Neural cell (in vitro differentiated cells): ENCODE measurements at regions not wholly inside any gene's neighbourhood (a gene's known extent, or its start where the extent isn't known, plus 50 kb on each side); places are given as distances from the start of the nearest gene placed in this dataset.
A peak's percentile ranks its signal among the peaks of the same experiment; 100 is the strongest.

Experiments
- CTCF ChIP-seq: fragments of 450-650 bp; IDR thresholded peaks from 2 replicates; pipeline ENCODE4 v1.5.1; 2014; ENCODE audit warnings: antibody characterized with exemption, mild to moderate bottlenecking, moderate library complexity; ENCODE audit not compliant: poor library complexity, severe bottlenecking
- EP300 ChIP-seq: fragments of 450-650 bp; conservative IDR thresholded peaks from 2 replicates; pipeline ENCODE4 v1.6.1; 2014; ENCODE audit warnings: antibody characterized with exemption, mild to moderate bottlenecking, moderate library complexity; ENCODE audit not compliant: poor library complexity, severe bottlenecking
- EZH2 ChIP-seq: fragments of 200-600, 300-800 bp; shearing (Covaris generic), sonication (generic); IDR thresholded peaks from 2 replicates; pipeline ENCODE4 v1.6.1; 2014; ENCODE audit warnings: antibody characterized with exemption, low read length, borderline replicate concordance, mild to moderate bottlenecking; ENCODE audit not compliant: insufficient read depth, poor library complexity, severe bottlenecking
- POLR2AphosphoS5 ChIP-seq: IDR thresholded peaks from 2 replicates; pipeline ENCODE4 v1.6.1; 2012
- RAD21 ChIP-seq: fragments of 450-650 bp; conservative IDR thresholded peaks from 2 replicates; pipeline ENCODE4 v1.6.1; 2014; ENCODE audit warnings: antibody characterized with exemption, mild to moderate bottlenecking, moderate library complexity
- SMC3 ChIP-seq: fragments of 450-650 bp; conservative IDR thresholded peaks from 2 replicates; pipeline ENCODE4 v1.6.1; 2014; ENCODE audit warnings: antibody characterized with exemption, mild to moderate bottlenecking, moderate library complexity; ENCODE audit not compliant: poor library complexity
- TAF1 ChIP-seq: IDR thresholded peaks from 2 replicates; pipeline ENCODE4 v1.6.1; 2012; ENCODE audit warnings: low read depth

- TF ChIP-seq CTCF = no peak
- TF ChIP-seq EP300 = no peak
- peak; percentile 10 for TF ChIP-seq RAD21
- TF ChIP-seq EZH2 = no peak
- TF ChIP-seq POLR2AphosphoS5 = no peak
- TF ChIP-seq TAF1 = no peak
- TF ChIP-seq SMC3 = peak; percentile 28
These were observed 1246.4 kb downstream of the BRD1 start for GRCh38 chr22:48581205-48581766.
